GM19397 (cell line): ENCODE measurements at regions not wholly inside any gene's neighbourhood (a gene's known extent, or its start where the extent isn't known, plus 50 kb on each side); places are given as distances from the start of the nearest gene placed in this dataset.

ENCODE experiments used
- ATAC-seq: cut with Tn5 transposase; IDR thresholded peaks from one replicate; pipeline ENCODE4 v1.9.1; 2021; ENCODE audit warnings: mild to moderate bottlenecking, moderate library complexity; ENCODE audit not compliant: unreplicated experiment

GRCh38 chr7:145293754-145294153, 457.9 kb upstream of the TPK1 start:
- no peak for ATAC-seq

- no peak for ATAC-seq
These were observed 457.4 kb upstream of the TPK1 start for GRCh38 chr7:145293228-145293701.

GRCh38 chr7:145289384-145289783, 453.5 kb upstream of the TPK1 start:
- no peak for ATAC-seq

- ATAC-seq: no peak
These were observed 440.3 kb upstream of the TPK1 start for GRCh38 chr7:145276118-145276517.

- ATAC-seq: no peak
These were observed 433.7 kb upstream of the TPK1 start for GRCh38 chr7:145269418-145270161.

- ATAC-seq: no peak
These were observed 429.3 kb upstream of the TPK1 start for GRCh38 chr7:145265180-145265579.

GRCh38 chr7:145263886-145264285, 428.0 kb upstream of the TPK1 start:
- peak; percentile 68 for ATAC-seq

GRCh38 chr7:145252031-145252430, 416.2 kb upstream of the TPK1 start:
- no peak for ATAC-seq

GRCh38 chr7:145224775-145225174, 388.9 kb upstream of the TPK1 start:
- ATAC-seq: no peak

- ATAC-seq: no peak
These were observed 383.6 kb upstream of the TPK1 start for GRCh38 chr7:145219461-145219860.

- ATAC-seq: no peak
These were observed 381.0 kb upstream of the TPK1 start for GRCh38 chr7:145216866-145217265.

- ATAC-seq: no peak
These were observed 376.2 kb upstream of the TPK1 start for GRCh38 chr7:145212050-145212449.

GRCh38 chr7:145211211-145211610, 375.4 kb upstream of the TPK1 start:
- no peak for ATAC-seq

- ATAC-seq: no peak
These were observed 358.1 kb upstream of the TPK1 start for GRCh38 chr7:145193951-145194350.

- no peak for ATAC-seq
These were observed 349.1 kb upstream of the TPK1 start for GRCh38 chr7:145184956-145185355.

- ATAC-seq: no peak
These were observed 347.2 kb upstream of the TPK1 start for GRCh38 chr7:145183069-145183468.

GRCh38 chr7:145175366-145175765, 339.5 kb upstream of the TPK1 start:
- ATAC-seq: no peak

- no peak for ATAC-seq
These were observed 334.1 kb upstream of the TPK1 start for GRCh38 chr7:145169908-145170307.

- ATAC-seq: no peak
These were observed 333.0 kb upstream of the TPK1 start for GRCh38 chr7:145168879-145169278.

- ATAC-seq: no peak
These were observed 332.6 kb upstream of the TPK1 start for GRCh38 chr7:145168427-145168826.

- ATAC-seq: no peak
These were observed 321.0 kb upstream of the TPK1 start for GRCh38 chr7:145156834-145157233.

GRCh38 chr7:145152589-145152988, 316.7 kb upstream of the TPK1 start:
- ATAC-seq: no peak

GRCh38 chr7:145151676-145152075, 315.8 kb upstream of the TPK1 start:
- no peak for ATAC-seq
